Forelimb muscle (tissue), 1 donor: ENCODE measurements at regions not wholly inside any gene's neighbourhood (a gene's known extent, or its start where the extent isn't known, plus 50 kb on each side); places are given as distances from the start of the nearest gene placed in this dataset.
"Not testable (repeated sequence)": the region's sequence is repeated elsewhere in the genome, so short reads cannot be mapped to it uniquely, and the experiment has no call there.

Experiments
- DNase-seq: peaks from one replicate; pipeline ENCODE4 v3.0.0-alpha.2; 2013; ENCODE audit warnings: low read depth

GRCh38 chr9:18023332-18023731 is 444.5 kb downstream of the SH3GL2 start:
- no peak for DNase-seq

- no peak for DNase-seq
Observed at GRCh38 chr9:18032636-18033035, 441.3 kb upstream of the ADAMTSL1 start.

DNA sequence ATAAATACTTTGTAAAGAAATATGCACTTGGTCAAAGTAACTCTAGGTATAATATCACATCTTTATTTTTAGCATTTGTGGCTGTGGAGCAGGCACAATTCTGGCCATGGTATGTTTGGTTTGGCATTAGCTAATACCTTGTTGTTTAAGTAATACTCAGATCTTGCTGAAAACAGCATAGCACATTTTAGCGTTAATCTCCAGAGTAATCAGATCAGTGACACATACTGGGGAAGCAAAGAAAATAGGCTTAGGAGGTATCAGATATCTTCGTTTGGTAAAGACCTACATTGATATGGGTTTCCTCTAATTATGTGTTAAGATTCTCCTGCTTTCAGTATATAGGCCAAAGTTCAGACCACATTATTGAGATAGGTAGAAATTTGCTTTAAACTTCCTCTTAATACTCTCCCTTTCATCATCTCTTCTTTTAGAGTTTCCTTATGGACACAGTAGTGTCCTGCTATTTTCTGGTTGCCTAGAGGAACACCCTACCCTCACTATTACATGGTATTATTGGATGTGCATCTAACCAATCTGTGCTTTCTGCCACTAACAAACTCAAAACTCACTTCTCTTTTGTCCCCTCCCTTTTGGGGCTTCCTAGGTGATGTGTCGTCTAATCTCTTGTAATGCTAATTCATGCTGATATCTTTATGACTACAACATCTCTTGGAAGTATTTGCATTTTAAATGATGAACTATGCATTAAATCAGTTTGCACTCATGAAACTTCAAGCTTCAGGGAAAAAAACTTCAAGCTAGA is 437.3 kb upstream of the ADAMTSL1 start:
- DNase-seq = no peak

GRCh38 chr9:18037981-18038380 is 436.0 kb upstream of the ADAMTSL1 start:
- no peak for DNase-seq

DNA sequence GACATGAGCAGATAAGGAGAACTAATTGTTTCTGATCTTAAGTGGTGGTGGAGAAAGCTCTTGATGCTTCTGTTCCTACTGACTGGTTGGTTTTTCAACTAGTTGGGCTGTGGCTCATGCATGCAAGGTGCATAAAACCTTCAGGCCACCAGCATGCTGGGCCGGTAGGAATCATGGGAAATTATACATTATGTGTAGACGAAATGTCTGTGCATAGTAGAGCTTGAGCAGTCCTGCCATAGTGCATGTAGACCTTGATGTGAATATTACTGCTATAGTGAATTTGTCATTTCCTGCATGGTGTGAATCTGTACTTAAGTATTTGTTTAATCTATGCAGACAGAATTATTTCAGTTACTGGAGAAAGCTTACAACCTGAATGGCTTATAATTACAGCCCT is 433.6 kb upstream of the ADAMTSL1 start:
- DNase-seq = no peak

- no peak for DNase-seq
Observed at GRCh38 chr9:18043978-18044377, 430.0 kb upstream of the ADAMTSL1 start.

DNA sequence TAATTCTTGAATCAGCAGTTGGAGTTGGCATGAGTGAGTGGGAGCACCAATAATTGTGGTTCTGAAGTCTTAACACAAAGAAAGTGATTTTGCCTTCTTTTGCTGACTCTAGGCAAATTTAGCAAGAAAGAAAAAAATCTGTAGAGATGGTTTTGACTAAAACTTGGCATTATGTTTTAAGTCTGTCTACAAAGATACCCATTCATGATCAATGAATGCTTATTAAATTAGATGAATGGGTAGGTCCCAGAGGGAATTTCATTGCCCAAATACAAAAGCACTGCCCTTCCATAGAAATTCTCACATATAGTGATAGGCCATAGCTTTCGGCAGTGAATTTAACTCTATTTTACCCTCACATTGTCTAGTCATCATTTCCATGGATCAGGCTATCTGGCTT is 428.6 kb upstream of the ADAMTSL1 start:
- DNase-seq = no peak

DNA sequence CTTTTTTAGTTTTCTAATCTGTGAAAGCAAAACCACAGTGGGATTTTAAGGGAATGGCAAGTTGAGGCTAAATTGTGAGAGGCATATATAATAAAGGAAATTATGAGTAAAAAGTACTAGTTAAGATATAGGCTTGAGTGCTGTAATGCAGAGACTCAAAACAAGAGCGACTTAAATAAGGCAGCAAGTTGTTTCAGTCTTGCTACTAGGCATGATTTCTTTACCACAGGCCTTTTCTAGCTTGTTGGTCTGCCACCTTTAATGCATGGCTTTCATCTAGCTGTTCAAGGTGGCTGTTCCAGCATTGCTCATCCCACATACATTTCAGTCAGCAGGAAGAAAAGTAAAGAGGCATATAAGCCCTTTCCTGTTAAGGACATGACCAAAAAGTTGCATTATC is 427.9 kb upstream of the ADAMTSL1 start:
- no peak for DNase-seq

GRCh38 chr9:18051638-18052037 is 422.3 kb upstream of the ADAMTSL1 start:
- DNase-seq = no peak

GRCh38 chr9:18052060-18052459 is 421.9 kb upstream of the ADAMTSL1 start:
- DNase-seq = no peak

GRCh38 chr9:18056269-18056992 is 417.5 kb upstream of the ADAMTSL1 start:
- no peak for DNase-seq

- no peak for DNase-seq
Observed at GRCh38 chr9:18056993-18057369, 417.0 kb upstream of the ADAMTSL1 start.

GRCh38 chr9:18058564-18059442 is 415.1 kb upstream of the ADAMTSL1 start:
- no peak for DNase-seq

DNA sequence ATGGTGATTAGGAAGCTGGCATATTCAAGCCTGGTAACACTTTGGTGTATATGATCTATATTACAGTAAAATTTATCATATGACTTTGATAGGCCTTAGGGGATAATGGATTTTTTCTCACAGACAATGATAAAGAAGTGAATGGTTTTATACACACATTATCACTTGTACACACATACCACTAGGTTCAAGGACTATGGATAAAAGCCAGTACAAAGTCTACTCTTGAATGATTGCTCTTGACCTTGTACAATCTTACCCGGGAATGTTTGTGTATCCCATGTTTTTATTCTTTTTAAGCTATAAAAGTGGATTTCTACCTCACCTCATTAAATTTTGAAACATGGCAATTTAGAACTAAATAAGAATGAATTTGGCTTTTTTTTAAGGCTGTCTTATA is 414.5 kb upstream of the ADAMTSL1 start:
- DNase-seq = no peak

GRCh38 chr9:18060269-18060934 is 413.6 kb upstream of the ADAMTSL1 start:
- no peak for DNase-seq

GRCh38 chr9:18061332-18061731 is 412.6 kb upstream of the ADAMTSL1 start:
- no peak for DNase-seq

DNA sequence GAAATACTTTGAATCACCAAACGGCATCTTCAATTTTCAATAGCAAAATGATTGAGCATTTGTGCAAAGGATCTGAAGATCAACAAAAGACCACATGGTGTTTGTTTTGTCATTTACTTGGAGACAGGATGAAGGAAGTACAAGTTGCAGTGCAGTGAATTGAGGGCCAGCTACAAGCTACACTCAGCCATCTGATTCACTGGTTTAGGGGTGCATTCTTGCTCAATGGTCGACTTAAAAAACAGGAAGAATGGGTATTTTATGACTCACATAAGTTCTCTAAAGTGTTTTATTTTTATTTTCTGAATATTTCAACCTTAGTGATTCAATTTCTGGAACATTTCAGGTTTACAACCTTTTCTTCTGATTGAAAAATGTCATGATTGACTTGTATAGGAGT is 412.1 kb upstream of the ADAMTSL1 start:
- DNase-seq = no peak

GRCh38 chr9:18063856-18064390 is 410.0 kb upstream of the ADAMTSL1 start:
- no peak for DNase-seq

DNA sequence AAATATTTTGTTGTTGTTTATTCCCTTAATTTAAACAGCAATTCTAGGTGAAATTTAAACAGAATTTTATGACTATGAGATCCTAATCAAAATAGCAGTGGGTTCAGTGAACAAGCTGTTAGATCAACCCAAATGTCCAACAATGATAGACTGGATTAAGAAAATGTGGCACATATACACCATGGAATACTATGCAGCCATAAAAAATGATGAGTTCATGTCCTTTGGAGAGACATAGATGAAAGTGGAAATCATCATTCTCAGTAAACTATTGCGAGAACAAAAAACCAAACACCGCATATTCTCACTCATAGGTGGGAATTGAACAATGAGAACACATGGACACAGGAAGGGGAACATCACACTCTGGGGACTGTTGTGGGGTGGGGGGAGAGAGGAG is 407.3 kb upstream of the ADAMTSL1 start:
- not testable (repeated sequence) for DNase-seq

- DNase-seq = no peak
Observed at GRCh38 chr9:18067548-18068120, 406.3 kb upstream of the ADAMTSL1 start.

- no peak for DNase-seq
Observed at GRCh38 chr9:18068900-18069299, 405.1 kb upstream of the ADAMTSL1 start.
